ENCODE measurements at regions not wholly inside any gene's neighbourhood (a gene's known extent, or its start where the extent isn't known, plus 50 kb on each side); places are given as distances from the start of the nearest gene placed in this dataset.
A peak's percentile ranks its signal among the peaks of the same experiment; 100 is the strongest.
"Not testable (repeated sequence)": the region's sequence is repeated elsewhere in the genome, so short reads cannot be mapped to it uniquely, and the experiment has no call there.

DNA sequence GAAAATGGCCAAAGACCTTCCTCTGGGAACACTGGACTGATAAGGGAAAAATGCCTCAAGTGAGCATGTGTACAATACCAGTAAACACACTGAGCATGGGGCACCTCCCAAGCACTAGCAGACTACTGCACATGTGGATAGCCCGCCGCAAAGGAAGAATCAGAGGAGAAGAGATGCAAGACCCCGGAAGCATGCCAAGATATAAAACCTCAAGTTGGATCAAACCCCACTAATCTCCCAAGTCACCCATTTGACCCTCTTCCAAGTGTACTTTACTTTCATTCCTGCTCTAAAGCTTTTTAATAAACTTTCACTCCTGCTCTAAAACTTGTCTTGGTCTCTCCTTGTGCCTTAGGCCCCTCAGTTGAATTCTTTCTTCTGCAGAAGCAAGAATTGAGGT, 121.1 kb upstream of the PLAAT1 start:
- no peak for DNase-seq (ENCODE audit: low read depth in 2 of 2)

DNA sequence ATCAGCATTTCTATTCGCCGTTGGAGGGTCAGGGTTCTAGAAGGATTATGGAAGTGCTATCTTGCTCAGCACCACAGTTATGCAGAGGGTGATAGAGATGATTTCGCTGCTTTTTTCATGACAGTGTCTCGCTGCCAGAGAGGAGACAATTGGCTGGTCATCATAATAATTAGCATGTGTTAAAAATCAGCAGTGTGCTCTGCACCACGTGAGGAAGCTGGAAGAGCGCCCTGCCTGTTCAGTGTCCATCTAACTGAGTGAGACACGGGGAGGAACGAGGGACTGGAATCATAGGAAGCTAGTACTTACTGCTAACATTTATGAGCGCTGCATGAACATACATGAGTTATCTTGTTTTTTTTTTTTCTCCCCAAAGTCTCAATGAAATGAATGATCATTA, 116.2 kb upstream of the PLAAT1 start:
- DNase-seq (ENCODE audit: low read depth in 2 of 2) = no peak

DNA sequence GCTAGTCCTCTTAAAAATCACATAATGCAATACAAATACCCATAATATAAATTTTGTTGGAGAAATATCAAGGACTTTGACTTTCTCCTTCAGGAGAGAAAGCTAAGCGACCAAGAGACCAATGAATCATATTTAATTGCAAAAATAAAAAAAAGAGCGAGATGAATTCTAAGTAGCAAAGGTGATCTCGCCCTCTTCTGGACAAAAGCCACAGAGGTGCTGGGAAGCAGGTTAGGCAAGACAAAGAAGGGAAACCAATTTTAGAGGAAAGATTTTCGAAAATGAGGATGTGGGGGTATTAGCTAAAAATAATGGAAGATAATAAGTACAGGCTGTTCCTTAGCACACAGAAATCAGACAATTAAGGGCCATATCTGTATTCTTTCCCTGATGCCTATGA, 111.4 kb upstream of the PLAAT1 start:
- DNase-seq (ENCODE audit: low read depth in 2 of 2) = no peak

DNA sequence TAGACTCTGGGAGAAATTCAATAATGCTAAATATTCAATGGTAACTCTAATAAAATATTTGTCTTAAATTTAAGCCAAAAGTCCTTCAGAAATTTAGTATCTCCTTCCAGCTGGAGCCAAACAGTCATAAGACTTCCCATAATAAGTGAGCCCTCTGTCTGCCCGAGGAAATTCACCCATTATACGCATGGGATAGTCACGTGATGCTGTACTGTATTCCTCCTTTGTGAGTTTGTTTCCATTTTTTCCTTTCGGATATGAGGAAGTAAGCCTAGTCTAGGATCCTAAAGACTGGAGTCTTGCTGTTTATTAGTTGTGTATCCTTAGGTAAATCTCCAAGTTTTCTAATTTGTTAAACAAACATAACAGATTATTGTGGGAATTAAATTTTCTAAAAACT, 110.4 kb upstream of the PLAAT1 start:
- no peak for DNase-seq (ENCODE audit: low read depth in 2 of 2)

DNA sequence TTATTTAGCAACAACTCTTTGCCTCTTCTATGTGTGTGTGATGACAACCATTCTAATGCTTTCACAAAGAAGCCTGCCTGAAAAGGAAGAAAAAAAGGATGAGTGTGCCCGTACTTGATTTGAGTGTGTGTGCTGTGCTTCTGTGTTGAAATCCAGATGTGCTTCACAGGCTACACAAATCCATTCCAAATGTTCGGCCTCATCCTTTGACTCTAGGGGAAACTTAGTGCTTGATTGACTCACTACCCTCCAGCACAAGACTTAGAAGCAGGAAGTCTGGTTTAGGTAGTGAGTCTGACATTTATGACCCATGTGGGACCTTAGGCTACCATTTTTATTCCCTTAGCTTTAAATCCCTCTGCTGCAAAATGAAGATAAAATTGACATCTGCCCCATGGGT, 108.8 kb upstream of the PLAAT1 start:
- DNase-seq (ENCODE audit: low read depth in 2 of 2) = peak; percentile 61 to 64

DNA sequence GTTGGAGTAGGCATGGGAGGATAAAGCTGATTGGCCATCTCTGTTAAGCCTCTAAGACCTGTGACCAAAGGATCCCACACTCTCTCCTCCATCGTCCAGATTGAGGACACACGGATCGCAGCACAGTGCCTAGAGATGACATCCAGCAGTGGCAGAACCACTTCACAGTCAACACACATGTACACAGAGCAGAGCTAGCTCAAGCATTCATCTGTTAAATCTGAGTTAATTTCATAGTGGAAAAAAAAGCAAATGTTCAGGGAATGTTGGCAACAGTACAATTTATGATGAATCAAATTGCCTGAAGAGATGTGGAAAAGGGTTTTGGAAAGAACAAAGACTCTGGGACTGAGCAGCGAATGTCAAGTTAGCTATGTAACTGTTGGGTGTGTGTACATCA, 108.1 kb upstream of the PLAAT1 start:
- peak; percentile 63 for DNase-seq (ENCODE audit: low read depth in 2 of 2)

DNA sequence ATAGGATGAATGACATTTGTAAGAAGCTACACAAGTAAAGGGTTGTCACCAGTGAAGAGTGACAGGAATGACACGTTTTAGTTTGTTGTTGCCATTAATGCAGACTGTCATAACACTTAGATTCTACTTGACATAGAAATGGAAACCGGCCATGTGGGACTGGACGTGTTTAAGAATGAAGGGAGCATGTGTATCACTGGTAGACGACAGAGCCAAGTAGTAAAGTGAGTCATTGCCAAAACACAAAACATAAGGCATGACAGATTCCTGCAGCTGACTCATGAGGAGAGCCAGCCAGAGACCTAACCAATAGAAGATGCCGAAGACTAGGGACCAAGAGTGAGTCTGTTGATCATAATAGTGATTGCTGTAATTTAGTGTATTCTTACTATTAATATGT, 106.2 kb upstream of the PLAAT1 start:
- peak; percentile 88 to 89 for DNase-seq (ENCODE audit: low read depth in 2 of 2)

DNA sequence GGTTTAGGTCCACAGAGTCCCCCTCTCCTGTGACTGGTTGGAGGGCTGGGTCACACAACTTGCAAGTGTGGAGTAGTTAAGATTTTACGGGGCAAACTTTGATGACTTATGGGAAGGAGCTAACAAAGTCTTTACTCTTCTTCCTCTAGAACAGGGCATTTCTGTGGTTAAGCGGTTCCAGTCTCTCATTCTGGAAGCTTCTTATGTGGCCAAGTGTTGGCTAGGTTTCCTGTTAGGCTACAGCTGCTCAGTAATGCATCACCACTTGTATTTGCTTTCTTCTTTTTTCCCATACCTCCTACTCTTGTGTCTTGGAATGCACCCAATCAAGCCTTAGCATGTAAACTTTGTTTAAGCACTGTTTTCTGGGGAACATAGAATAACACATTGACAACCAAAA, 100.6 kb upstream of the PLAAT1 start:
- DNase-seq (ENCODE audit: low read depth in 2 of 2) = peak in 1 of 2 experiments; percentile 18

DNA sequence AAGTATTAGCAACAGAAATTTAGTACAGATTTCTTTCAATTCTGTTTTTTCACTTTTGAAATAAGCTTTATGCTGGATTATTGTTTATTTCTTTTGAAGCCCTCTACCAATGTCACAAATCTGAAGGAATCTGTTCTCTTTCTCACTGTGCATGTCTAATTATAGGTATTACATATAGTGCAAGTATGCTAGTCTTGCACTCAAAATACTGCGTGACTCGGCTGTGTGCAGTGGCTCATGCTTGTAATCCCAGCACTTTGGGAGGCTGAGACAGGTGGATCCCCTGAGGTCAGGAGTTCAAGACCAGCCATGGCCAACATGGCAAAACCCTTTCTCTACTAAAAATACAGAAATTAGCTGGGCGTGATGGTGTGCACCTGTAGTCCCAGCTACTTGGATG, 95.8 kb upstream of the PLAAT1 start:
- DNase-seq (ENCODE audit: low read depth in 2 of 2) = no peak

DNA sequence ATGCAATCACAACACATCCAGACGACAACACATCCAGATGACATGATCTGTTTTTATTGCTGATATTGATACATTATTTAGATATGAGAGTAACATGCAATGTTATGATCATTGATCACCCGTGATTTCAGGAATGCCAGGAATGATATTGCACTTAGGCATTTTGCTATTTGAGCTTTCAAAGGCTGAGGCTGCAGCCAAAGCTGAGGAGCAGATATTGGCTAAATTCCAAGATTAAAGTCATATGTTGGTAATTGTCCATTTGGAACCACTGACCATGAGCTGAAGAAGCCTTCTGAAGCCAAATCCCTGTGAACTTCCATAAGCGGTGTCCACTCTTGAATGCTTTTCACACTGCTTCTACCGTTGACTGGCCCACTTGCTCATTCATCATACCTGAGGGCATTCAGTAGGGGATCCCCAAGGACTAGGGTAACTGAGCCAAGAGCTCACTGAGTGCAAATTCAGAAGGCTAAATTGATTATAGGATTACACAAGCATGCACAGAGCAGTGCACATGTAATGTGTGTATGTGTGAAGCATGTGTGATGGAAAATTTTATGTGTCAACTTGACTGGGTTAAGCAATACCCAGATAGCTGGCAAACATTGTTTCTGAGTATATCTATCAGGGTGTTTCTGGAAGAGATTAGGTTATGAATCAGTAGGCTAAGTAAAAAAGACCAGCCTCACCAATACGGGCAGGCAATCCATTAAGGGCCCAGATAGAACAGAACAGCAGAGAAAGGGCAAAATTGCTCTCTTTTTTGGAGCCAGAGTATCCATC, 92.1 kb upstream of the PLAAT1 start:
- no peak for DNase-seq (ENCODE audit: low read depth in 2 of 2)

DNA sequence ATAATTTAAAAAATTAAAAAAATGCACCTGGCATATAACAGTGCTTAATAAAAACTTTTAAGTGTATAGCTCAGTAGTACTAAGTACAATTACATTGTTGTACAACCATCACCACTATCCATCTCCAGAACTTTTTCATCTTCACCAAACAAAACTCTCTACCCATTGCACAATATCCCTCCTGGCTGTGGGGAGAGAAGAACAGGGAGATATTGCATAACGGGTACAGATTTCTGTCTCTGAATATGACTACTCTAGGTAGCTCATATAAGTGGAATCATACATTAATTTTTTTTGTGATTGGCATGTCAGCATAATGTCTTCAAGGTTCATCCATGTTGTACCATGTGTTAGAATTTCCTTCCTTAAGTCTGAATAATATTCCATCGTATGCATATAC, 91.0 kb upstream of the PLAAT1 start:
- DNase-seq (ENCODE audit: low read depth in 2 of 2) = no peak

DNA sequence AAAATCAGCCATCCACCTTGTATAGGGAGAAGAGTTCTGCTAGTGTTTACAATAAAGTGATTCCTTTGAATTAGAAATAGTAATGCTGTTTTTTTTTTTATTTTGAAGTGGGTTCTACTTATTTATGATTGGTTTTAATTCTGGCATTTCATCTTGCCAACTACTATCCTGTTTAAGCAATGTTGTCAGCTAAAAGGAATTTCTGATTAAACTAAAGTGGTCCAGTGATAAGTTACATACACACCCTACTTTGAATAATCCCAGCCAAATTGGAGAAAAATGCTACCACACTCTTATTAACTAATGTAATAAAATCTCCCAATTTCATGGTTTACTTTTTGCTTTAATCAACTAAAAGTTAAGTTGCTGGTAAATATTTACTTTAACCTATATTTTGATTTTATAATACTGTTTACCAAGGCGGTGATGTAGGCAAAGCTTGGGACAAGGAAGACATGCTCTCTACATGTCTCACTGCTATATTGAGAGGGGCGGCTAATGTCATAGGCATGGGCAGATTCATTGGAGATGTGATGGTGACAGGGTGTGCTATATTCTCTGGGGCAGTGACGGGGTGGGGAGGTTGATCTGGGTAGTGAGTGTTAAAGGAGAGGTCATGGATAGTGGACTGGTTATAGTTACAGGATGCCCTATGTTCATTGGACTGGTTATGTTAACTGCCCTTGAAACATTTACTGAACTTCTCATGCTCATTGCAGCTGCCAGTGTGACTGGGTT, 85.8 kb upstream of the PLAAT1 start:
- DNase-seq (ENCODE audit: low read depth in 2 of 2) = not testable (repeated sequence)

DNA sequence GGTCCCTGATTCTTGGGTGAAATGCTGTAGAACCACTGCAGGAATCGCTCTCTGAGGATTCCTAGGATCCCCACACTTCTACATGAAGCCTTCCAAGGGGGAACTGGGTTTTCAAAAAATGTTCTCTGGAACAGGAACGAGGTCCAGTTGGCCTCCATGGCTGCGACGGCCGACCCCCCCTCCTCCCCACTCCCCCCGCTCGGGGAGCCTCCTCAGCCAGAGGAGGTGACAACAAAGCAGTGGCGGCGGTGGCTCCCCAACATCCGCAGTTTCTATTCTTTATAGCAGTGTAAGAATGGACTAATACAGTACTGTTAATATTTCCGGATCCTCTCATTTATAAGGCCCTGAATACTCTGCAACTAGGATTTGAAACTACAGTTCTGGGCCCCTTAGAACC, 84.0 kb upstream of the PLAAT1 start:
- DNase-seq (ENCODE audit: low read depth in 2 of 2) = no peak

DNA sequence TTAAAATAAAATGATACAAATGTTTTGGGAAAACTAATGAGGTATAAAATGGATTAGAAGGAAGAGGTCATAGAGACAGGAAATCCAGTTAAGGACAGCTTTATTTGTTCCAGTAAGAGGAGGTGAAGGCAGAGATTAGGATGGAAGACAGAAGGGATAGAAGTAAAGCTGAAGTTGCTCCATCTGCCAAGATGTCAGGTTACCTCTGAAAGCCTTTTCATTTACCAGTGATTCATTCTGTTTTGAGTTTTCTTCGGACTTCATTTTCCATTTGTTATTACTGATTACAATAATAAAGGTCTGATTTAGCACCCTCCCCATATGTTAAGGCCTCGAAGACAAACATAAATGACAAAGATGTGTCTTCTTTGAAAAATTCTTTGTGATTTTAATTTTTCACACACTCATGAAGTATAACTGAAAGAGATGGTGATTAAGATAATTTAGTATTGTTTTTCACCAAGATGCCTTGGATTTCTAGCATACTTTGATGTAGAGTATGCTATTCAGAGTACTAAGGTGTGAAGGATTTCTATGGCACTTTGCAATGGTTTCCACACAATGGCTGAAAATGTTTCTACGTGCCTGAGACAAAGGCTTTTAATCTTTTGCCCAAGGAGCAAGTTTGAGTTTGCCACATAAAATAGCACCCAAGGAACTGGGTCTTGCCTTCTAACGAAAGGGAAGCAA, 75.4 kb upstream of the PLAAT1 start:
- no peak for DNase-seq (ENCODE audit: low read depth in 2 of 2)

DNA sequence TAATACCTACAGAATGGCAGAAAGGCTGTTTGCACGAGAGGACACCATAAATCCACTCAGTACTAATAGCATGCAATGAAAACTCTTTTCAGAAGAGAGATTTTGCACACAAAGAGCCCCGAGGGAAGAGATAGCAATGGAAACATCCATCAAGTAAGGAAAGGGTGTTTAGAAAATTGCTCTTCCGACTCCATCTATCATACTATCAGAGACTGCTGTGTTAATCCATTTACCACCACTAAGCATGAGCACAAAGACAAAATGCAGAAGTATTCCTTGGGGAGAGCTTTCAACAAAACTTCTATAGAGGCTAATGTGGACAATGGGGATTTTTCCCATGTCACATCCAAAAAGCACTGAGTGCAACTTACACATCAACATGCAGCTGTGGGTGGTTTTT, 72.1 kb upstream of the PLAAT1 start:
- DNase-seq (ENCODE audit: low read depth in 2 of 2) = no peak

DNA sequence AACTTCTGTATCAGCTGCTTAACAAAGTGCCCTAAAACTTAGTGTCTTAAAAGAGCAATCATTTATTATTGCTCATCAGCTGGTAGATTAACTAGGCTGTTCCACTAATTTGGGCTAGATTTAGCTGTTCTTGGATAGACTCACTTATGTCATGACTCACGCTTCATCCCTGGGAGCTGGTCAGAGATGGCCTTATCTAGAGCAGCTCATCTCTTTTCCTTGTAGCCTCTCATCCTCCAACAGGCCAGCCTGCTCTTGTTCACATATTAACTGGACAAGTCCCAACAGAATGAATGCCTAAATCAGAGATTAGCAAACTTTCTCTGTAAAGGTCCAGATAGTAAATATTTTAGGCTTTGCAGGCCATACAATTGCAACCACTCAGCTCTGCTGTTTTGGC, 66.9 kb upstream of the PLAAT1 start:
- no peak for DNase-seq (ENCODE audit: low read depth in 2 of 2)

DNA sequence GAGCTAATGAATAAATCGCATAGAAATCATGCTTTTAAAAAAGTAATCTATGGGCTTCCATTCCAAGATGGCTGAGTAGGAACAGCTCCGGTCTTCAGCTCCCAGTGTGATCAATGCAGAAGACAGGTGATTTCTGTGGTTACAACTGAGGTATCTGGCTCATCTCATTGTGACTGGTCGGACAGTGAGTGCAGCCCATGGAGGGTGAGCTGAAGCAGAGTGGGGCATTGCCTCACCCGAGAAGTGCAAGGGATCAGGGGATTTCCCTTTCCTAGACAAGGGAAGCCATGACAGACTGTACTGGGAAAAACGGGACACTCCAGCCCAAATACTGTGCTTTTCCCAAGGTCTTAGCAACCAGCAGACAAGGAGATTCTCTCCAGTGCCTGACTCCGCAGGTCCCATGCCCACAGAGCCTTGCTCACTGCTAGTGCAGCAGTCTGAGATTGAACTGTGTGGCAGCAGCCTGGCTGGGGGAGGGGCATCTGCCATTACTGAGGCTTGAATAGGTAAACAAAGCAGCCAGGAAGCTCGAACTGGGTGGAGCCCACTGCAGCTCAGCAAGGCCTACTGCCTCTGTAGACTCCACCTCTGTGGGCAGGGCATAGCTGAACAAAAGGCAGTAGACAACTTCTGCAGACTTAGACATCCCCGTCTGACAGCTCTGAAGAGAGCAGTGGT, 61.5 kb upstream of the PLAAT1 start:
- not testable (repeated sequence) for DNase-seq (ENCODE audit: low read depth in 2 of 2)

DNA sequence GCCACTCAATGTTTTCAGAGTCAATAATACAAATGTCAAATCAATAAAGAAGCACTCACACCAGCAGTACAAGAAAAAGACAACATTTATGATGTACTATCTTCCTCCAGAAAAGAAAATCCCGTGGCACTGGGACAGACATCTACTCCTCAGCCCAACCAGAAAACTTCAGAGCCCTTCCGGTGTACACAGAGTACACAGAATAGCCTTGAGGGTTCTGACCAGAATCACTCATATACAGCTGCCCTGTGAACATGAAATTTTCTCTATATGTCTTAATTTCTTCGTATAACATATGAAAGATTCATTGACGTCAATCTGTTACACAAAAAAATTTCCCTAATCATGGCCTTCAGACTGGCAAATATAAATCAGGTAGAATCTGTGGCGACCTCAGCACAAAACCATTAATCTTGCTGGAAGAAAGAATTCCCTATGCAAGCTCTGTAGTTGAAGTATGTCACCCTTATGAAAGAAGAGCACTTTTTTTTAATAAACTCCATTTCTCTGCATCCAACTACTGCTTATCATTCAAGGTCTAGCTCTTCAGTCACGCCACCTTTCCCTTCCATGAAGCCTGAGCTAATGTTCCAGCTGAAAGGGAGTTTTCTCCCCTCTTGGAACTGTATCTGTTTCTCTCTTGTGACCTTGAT, 53.8 kb upstream of the PLAAT1 start:
- DNase-seq (ENCODE audit: low read depth in 2 of 2) = no peak

DNA sequence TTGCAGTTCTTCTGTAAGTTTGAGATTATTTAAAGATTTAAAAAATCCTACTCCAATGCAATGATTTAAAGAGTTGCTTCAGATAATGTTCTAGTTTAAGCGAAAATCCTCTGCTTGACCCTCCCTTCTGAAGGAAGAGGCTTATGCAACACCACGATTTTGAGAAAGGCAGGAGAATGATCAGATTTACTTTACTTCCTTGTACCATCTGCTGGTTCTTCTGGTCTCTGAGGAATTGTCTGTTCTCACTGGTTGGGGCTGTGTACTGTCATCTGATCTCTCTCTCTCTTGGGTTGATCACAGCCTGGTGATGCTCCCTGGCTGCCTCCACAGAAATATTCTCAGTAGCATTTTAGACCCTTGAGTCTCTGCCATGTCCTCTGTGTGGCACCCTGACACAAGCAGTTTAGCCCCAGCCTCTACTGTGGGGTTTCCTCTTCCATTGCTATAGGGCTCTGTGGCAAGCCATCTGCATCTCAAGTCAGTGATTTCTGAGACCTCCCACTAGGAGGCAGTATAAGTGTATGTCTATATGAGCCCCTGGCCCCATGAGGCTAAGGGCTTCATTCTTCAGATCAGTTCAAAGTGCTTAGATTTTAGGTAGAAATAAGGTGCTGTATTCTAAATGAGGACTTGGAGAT, 50.8 kb upstream of the PLAAT1 start:
- no peak for DNase-seq (ENCODE audit: low read depth in 2 of 2)

Measured in fibroblast of skin of left quadriceps (primary cell).